H1 (cell line): ENCODE measurements at regions not wholly inside any gene's neighbourhood (a gene's known extent, or its start where the extent isn't known, plus 50 kb on each side); places are given as distances from the start of the nearest gene placed in this dataset.

Experiments used
- BACH1 ChIP-seq: IDR thresholded peaks from 2 replicates; pipeline ENCODE4 v1.6.1; 2012; ENCODE audit warnings: low read length, improper control_type of control experiment
- BCL11A ChIP-seq, 2 experiments: IDR thresholded peaks; one replicate each; pipeline ENCODE4 v1.6.1; 2011; ENCODE audit warnings: low read depth in 2 of 2, low read length in 2 of 2, mild to moderate bottlenecking in 2 of 2
- CEBPB ChIP-seq: IDR thresholded peaks from 2 replicates; pipeline ENCODE4 v1.6.1; 2012; ENCODE audit warnings: low read depth, low read length
- JUND ChIP-seq: IDR thresholded peaks from 2 replicates; pipeline ENCODE4 v1.6.1; 2011; ENCODE audit warnings: mild to moderate bottlenecking, improper control_type of control experiment, low read length
- MAFK ChIP-seq: IDR thresholded peaks from 2 replicates; pipeline ENCODE4 v1.6.1; 2012; ENCODE audit warnings: low read depth, mild to moderate bottlenecking, improper control_type of control experiment, low read length
- SUZ12 ChIP-seq: fragments of 200-600 bp; sonication (generic); IDR thresholded peaks from 2 replicates; pipeline ENCODE4 v1.6.1; 2012; ENCODE audit warnings: mild to moderate bottlenecking, inconsistent platforms, low read length, moderate library complexity, mixed read lengths
- TF ChIP-seq, protein P1 (sequence below), 3 experiments: IDR thresholded peaks; 1 replicate in 2 of 3; 2 replicates in 1 of 3; pipeline versions ENCODE4 v1.5.1 to v1.6.1; 2011; ENCODE audit warnings: low read length in 3 of 3, mild to moderate bottlenecking in 3 of 3, inconsistent platforms in 2 of 3, low read depth in 1 of 3, moderate library complexity in 1 of 3; ENCODE audit not compliant: insufficient read depth in 1 of 3; ENCODE audit errors: control extremely low read depth in 1 of 3
- TF ChIP-seq, protein P2 (sequence below): IDR thresholded peaks from 2 replicates; pipeline ENCODE4 v1.6.1; 2011; ENCODE audit warnings: low read length, improper control_type of control experiment
- TF ChIP-seq, protein P3 (sequence below): IDR thresholded peaks from 2 replicates; pipeline ENCODE4 v1.6.1; 2012; ENCODE audit warnings: inconsistent platforms

DNA sequence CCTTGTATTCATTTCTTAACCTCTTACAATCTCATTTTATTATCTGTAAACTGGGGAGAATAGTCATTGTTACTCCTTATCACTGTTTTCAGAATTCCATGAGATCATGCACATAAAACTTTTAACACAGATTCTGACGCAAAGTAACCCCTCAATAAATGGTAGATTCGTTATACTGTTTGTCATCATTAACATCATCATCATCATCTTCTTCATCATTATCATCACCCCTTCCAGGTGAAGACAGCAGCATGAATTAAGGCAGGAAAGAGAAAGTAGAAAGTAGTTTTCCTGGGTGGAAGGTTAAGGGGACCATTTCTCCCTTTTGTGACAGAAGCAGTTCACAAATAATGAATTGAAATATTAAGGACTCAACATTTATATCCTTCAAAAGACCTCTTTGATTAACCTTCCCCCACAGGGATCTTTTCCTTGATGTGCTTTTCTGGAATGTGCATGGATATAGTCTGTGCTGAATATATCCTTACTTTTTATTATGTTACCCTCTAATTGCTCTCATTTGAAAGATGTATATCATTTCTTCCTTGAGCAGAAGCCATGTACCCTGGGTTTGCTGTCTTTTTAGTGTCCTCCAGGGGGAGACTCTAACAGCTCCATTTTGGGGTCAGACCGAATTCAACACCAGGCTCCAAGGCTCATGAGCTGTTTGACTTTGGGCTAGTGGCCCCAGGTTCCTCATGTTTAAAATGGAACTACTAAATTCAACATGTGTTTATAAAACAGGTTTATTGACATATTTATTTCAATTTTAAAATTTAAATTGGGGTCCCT lies 1029.9 kb upstream of the WWC1 start:
- TF ChIP-seq, protein P1, sequence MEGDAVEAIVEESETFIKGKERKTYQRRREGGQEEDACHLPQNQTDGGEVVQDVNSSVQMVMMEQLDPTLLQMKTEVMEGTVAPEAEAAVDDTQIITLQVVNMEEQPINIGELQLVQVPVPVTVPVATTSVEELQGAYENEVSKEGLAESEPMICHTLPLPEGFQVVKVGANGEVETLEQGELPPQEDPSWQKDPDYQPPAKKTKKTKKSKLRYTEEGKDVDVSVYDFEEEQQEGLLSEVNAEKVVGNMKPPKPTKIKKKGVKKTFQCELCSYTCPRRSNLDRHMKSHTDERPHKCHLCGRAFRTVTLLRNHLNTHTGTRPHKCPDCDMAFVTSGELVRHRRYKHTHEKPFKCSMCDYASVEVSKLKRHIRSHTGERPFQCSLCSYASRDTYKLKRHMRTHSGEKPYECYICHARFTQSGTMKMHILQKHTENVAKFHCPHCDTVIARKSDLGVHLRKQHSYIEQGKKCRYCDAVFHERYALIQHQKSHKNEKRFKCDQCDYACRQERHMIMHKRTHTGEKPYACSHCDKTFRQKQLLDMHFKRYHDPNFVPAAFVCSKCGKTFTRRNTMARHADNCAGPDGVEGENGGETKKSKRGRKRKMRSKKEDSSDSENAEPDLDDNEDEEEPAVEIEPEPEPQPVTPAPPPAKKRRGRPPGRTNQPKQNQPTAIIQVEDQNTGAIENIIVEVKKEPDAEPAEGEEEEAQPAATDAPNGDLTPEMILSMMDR (IDR thresholded peaks at IDR 0.05; ENCODE audit: control extremely low read depth in 1 of 3, insufficient read depth in 1 of 3, low read depth in 1 of 3, low read length in 3 of 3) = peak; percentile 35 to 69 (median 67)
- no peak for TF ChIP-seq BACH1
- TF ChIP-seq MAFK = no peak
- TF ChIP-seq, protein P2, sequence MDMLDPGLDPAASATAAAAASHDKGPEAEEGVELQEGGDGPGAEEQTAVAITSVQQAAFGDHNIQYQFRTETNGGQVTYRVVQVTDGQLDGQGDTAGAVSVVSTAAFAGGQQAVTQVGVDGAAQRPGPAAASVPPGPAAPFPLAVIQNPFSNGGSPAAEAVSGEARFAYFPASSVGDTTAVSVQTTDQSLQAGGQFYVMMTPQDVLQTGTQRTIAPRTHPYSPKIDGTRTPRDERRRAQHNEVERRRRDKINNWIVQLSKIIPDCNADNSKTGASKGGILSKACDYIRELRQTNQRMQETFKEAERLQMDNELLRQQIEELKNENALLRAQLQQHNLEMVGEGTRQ = no peak
- no peak for TF ChIP-seq CEBPB
- TF ChIP-seq, protein P3, sequence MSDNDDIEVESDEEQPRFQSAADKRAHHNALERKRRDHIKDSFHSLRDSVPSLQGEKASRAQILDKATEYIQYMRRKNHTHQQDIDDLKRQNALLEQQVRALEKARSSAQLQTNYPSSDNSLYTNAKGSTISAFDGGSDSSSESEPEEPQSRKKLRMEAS = no peak
- no peak for TF ChIP-seq JUND
- TF ChIP-seq SUZ12 = no peak
- TF ChIP-seq BCL11A (IDR thresholded peaks at IDR 0.05; ENCODE audit: low read depth in 2 of 2, low read length in 2 of 2) = no peak
